ENCODE measurements at regions not wholly inside any gene's neighbourhood (a gene's known extent, or its start where the extent isn't known, plus 50 kb on each side); places are given as distances from the start of the nearest gene placed in this dataset.

DNA sequence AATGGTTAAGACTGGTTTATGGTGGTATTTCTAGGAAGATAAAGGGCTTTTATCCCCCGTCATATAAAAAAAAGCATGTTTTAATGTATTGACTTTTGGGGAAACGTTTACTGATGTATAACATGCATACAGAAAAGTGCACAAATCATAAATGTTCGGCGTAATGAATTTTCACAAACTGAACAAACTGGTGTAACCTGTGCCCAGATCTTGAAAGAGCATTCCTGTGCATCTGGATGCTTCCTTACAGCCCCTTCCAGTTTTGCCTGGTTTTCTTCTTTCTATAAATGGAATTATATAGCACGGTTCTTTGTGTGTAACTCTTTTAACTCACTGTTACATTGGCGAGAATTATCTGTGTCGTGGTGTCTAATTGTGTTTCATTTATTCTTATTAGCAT is 693.8 kb upstream of the TBX3 start:
- Histone ChIP-seq H3K4me3 (no peak overlapping the region), H3K36me3 (replicated peaks in 1 of 2; ENCODE audit: insufficient read depth in 1 of 2, low read depth in 2 of 2) (no peaks in the 10 kb centered on the region), H3K9me3 (no peaks in the 10 kb centered on the region), H3K27me3 (no peaks in the 10 kb centered on the region), H3K27ac (no peak overlapping the region), H3K4me1 (no peaks in the 10 kb centered on the region)
- ATAC-seq = no peak
- TF ChIP-seq, protein P1, sequence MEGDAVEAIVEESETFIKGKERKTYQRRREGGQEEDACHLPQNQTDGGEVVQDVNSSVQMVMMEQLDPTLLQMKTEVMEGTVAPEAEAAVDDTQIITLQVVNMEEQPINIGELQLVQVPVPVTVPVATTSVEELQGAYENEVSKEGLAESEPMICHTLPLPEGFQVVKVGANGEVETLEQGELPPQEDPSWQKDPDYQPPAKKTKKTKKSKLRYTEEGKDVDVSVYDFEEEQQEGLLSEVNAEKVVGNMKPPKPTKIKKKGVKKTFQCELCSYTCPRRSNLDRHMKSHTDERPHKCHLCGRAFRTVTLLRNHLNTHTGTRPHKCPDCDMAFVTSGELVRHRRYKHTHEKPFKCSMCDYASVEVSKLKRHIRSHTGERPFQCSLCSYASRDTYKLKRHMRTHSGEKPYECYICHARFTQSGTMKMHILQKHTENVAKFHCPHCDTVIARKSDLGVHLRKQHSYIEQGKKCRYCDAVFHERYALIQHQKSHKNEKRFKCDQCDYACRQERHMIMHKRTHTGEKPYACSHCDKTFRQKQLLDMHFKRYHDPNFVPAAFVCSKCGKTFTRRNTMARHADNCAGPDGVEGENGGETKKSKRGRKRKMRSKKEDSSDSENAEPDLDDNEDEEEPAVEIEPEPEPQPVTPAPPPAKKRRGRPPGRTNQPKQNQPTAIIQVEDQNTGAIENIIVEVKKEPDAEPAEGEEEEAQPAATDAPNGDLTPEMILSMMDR (IDR thresholded peaks at IDR 0.05) = no peak
- no peak for TF ChIP-seq POLR2A (IDR thresholded peaks at IDR 0.05)
- 32 to 40% methylated on average over 7 of the region's 7 CpGs for whole genome bisulfite sequencing, 2 donors
- DNase-seq = no peak
- intact Hi-C loops (cut with DNase I) = no loop called here

DNA sequence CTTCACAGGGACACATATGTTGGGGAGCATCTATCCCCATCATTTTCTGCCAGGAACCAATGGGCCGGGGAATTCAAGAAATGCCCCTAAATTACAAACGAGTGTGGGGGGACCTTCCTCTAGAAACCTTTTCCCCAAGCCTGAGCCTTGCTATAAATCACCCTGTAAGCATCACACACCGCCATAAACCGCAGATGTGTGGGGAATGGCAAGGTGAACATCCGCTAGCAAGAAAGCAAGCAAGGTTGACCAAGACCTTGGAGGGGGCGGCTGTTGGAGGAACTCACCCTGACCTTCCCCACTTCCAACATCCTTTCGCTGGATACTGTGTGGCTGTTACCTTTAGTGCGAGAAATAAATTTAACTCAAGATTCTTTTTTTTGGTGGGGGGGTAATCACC is 693.3 kb upstream of the TBX3 start:
- WGBS, 2 donors = 70 to 74% methylated on average over 8 of the region's 8 CpGs
- DNase-seq = no peak
- H3K4me1 ChIP-seq = no peaks in the 10 kb centered on the region
- intact Hi-C loops (cut with DNase I) = no loop called here
- no peaks in the 10 kb centered on the region for H3K36me3 ChIP-seq (replicated peaks in 1 of 2; ENCODE audit: insufficient read depth in 1 of 2, low read depth in 2 of 2)
- no peak for ATAC-seq
- H3K27ac ChIP-seq = no peak overlapping the region
- TF ChIP-seq, protein P1 (IDR thresholded peaks at IDR 0.05) = no peak
- no peak for TF ChIP-seq POLR2A (IDR thresholded peaks at IDR 0.05)
- H3K9me3 ChIP-seq = no peaks in the 10 kb centered on the region
- no peaks in the 10 kb centered on the region for H3K27me3 ChIP-seq
- no peak overlapping the region for H3K4me3 ChIP-seq

DNA sequence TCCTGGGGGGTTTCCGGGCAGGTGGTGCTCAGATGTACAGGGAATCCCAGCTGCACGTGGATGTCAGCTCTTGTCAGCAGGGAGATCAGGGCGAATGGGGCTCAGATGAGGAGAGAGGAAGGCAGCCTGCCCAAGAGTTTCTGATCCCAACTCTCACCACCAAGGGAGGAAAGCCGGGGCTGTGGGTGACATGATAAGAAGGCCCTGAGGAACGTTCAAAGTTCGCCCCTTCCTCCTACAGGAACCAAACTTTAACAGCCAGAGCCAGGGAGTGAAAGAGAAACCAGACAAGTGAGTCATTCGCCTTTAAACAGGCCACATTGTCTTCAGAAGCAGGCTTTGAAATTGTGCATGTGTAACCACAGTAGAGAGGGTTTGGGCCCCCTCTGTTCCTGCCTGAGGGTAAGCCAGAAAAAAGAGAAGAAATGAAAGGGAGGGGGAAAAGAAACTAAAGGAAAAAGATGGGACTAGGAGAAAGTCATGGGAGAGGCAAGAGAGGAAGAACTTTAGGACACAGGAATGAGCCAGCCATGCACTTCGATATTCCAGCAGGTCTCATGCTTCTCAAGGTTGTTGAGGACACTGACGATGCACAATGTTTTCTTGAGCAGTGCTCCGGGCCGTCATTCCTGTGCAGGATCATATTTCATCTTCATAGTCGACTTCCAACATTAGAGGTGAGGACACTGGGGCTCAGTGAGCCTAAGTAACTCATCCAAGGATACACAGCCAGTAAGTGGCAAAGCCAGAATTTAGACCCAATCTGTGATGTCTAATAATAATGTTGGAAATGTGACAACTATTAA is 691.4 kb upstream of the TBX3 start:
- DNase-seq (peak in 1 of 4 donors; percentile 9), ATAC-seq (no peak)
- 30 to 42% methylated on average over 12 of the region's 12 CpGs for WGBS, 2 donors
- no peaks in the 10 kb centered on the region for H3K36me3 ChIP-seq (replicated peaks in 1 of 2; ENCODE audit: insufficient read depth in 1 of 2, low read depth in 2 of 2)
- TF ChIP-seq POLR2A (IDR thresholded peaks at IDR 0.05) = no peak
- TF ChIP-seq, protein P1 (IDR thresholded peaks at IDR 0.05) = no peak
- intact Hi-C loops (cut with DNase I) = no loop called here
- no peak overlapping the region for H3K27ac ChIP-seq
- H3K4me1 ChIP-seq = no peaks in the 10 kb centered on the region
- H3K27me3 ChIP-seq = no peaks in the 10 kb centered on the region
- H3K4me3 ChIP-seq = no peak overlapping the region
- no peaks in the 10 kb centered on the region for H3K9me3 ChIP-seq

DNA sequence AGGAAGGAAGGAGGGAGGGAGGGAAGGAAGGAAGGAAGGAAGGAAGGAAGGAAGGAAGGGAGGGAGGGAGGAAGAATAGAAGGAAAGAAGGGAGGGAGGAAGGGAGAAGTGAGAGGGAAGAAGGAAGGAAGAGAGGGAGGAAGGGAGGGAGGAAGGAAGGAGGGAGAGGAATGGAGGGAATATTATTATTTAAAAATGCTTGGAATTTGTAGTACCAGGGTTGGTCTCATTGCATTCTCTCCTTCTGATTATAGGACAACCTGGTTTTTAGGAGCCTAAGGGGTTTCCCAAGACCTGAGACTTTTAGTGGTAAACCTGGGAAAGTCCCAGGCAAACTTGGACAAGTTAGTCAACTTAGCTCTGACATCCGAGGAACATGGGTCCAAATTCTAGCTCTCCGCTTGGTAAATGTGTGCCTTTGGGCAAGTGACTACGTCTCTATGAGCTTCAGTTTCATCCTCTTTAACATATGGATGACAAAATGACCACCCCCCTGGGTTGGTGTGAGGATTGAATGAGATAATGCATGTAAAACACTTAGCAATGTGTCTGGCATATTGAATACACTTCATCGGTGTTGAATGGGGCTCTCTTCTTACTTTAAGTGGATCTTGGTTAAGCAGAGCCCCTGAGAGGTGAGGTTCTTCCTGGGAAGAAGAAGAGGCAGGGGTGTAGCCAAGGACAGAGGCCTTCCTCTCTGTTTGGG is 690.7 kb upstream of the TBX3 start:
- H3K9me3 ChIP-seq = no peaks in the 10 kb centered on the region
- intact Hi-C loops (cut with DNase I) = no loop called here

More for the DNA sequence above, 690.7 kb upstream of the TBX3 start:
- ATAC-seq (no peak), DNase-seq (no peak)
- Histone ChIP-seq H3K4me3 (no peak overlapping the region), H3K4me1 (no peaks in the 10 kb centered on the region), H3K27ac (no peak overlapping the region), H3K27me3 (no peaks in the 10 kb centered on the region), H3K36me3 (replicated peaks in 1 of 2; ENCODE audit: insufficient read depth in 1 of 2, low read depth in 2 of 2) (no peaks in the 10 kb centered on the region)
- 60 to 83% methylated on average over 4 of the region's 4 CpGs for WGBS, 2 donors
- no peak for TF ChIP-seq POLR2A (IDR thresholded peaks at IDR 0.05)
- TF ChIP-seq, protein P1 (IDR thresholded peaks at IDR 0.05) = no peak
